Naive thymus-derived CD4-positive, alpha-beta T cell (primary cell): ENCODE measurements at regions not wholly inside any gene's neighbourhood (a gene's known extent, or its start where the extent isn't known, plus 50 kb on each side); places are given as distances from the start of the nearest gene placed in this dataset.

Experiments used
- ATAC-seq: fragments of 150-1000 bp; cut with Tn5 transposase; 2 replicates; pipeline ENCODE4 v1.10.0; 2021; ENCODE audit warnings: mild to moderate bottlenecking, moderate library complexity
- CTCF ChIA-PET: fragments of 350-600 bp; sonication (Branson Sonifier 250); formaldehyde crosslinking; loops from one replicate; lab custom pipeline; 2021; ENCODE audit warnings: antibody characterized with exemption; lab: Charles Lee
- POLR2A ChIA-PET: fragments of 350-600 bp; sonication (Branson Sonifier 250); formaldehyde crosslinking; loops from one replicate; lab custom pipeline; 2021; ENCODE audit warnings: antibody characterized with exemption, inconsistent platforms; lab: Charles Lee
- DNase-seq, 9 donors: peaks; one replicate each; pipeline versions ENCODE4 v3.0.0 to v3.0.0-alpha.2; 2020 to 2022; ENCODE audit warnings: mixed read lengths in 1 of 9
- H3K27ac ChIP-seq: one replicate; pipeline ENCODE4 v1.7.0; 2013; ENCODE audit warnings: mild to moderate bottlenecking, low read depth, low read length, moderate library complexity
- H3K27me3 ChIP-seq, 2 donors: one replicate each; pipeline ENCODE4 v1.7.0; 2013; ENCODE audit warnings: low read length in 2 of 2, mild to moderate bottlenecking in 2 of 2, moderate library complexity in 2 of 2; ENCODE audit not compliant: control insufficient read depth in 2 of 2, insufficient read depth in 2 of 2
- H3K36me3 ChIP-seq, 3 experiments: 1 replicate in 2 of 3; 2 replicates in 1 of 3; pipeline ENCODE4 v1.7.0; 2013; ENCODE audit warnings: low read length in 3 of 3, mild to moderate bottlenecking in 3 of 3, moderate library complexity in 1 of 3; ENCODE audit not compliant: insufficient read depth in 3 of 3, control insufficient read depth in 2 of 3
- H3K4me1 ChIP-seq, 2 donors: one replicate each; pipeline ENCODE4 v1.7.0; 2013; ENCODE audit warnings: low read length in 2 of 2, mild to moderate bottlenecking in 2 of 2, moderate library complexity in 1 of 2; ENCODE audit not compliant: control insufficient read depth in 2 of 2, insufficient read depth in 2 of 2
- H3K4me3 ChIP-seq: 2 replicates; pipeline ENCODE4 v1.7.0; 2013; ENCODE audit warnings: mild to moderate bottlenecking, low read length
- H3K9me3 ChIP-seq, 3 experiments: 1 replicate in 2 of 3; 2 replicates in 1 of 3; pipeline ENCODE4 v1.7.0; 2013; ENCODE audit warnings: low read length in 3 of 3; ENCODE audit not compliant: control insufficient read depth in 2 of 3
- H3K27ac Mint-ChIP-seq, 9 donors: one replicate each; pipeline ENCODE4 v1.8.0; 2020 to 2022; ENCODE audit warnings: mixed read lengths in 9 of 9, mild to moderate bottlenecking in 8 of 9, moderate library complexity in 5 of 9, inconsistent platforms in 2 of 9
- H3K27me3 Mint-ChIP-seq, 5 donors: one replicate each; pipeline ENCODE4 v1.8.0; 2021 to 2022; ENCODE audit warnings: mixed read lengths in 5 of 5, mild to moderate bottlenecking in 1 of 5
- H3K36me3 Mint-ChIP-seq, 5 donors: one replicate each; pipeline ENCODE4 v1.8.0; 2020 to 2022; ENCODE audit warnings: mixed read lengths in 5 of 5, mild to moderate bottlenecking in 3 of 5, inconsistent platforms in 1 of 5
- H3K4me1 Mint-ChIP-seq, 7 donors: one replicate each; pipeline ENCODE4 v1.8.0; 2020 to 2022; ENCODE audit warnings: mixed read lengths in 7 of 7, mild to moderate bottlenecking in 3 of 7, inconsistent platforms in 1 of 7
- H3K4me3 Mint-ChIP-seq, 10 donors: one replicate each; pipeline ENCODE4 v1.8.0; 2020 to 2022; ENCODE audit warnings: mild to moderate bottlenecking in 10 of 10, mixed read lengths in 10 of 10, moderate library complexity in 6 of 10, inconsistent platforms in 2 of 10
- H3K9me3 Mint-ChIP-seq, 11 donors: one replicate each; pipeline ENCODE4 v1.8.0; 2020 to 2022; ENCODE audit warnings: mixed read lengths in 11 of 11, mild to moderate bottlenecking in 4 of 11, inconsistent platforms in 1 of 11, moderate library complexity in 1 of 11
- intact Hi-C, 2 donors: fragments of 100-400 bp; cut with micrococcal nuclease; formaldehyde crosslinking; loops; one replicate each; pipeline ENCODE4 v1.15.1; 2023

DNA sequence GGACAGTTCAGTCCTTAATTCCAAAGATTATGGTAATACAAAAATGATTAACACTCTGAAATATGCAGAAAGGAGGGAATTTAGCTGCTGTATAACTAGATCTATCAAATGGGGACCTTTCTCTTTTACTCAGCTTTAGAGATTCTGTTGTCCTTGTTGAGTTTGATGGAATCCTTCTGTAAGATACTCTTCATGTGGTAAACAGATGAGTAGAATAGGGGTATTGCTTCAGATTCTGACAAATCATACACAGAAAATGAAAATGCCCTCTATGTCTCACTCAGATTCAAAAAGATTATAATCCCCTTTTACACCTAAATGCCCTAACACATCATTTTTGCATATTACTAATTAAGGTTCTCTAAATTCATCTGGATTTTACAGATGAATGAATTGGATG lies 50.7 kb downstream of the ARHGAP35 start:
- H3K4me3 Mint-ChIP-seq: no peak overlapping the region
- H3K27ac ChIP-seq: no peak overlapping the region
- H3K27me3 Mint-ChIP-seq: no peaks in the 10 kb centered on the region
- no peaks in the 10 kb centered on the region for H3K9me3 Mint-ChIP-seq
- CTCF ChIA-PET: no interaction called here
- peaks cover 0 to 7% (median 0%) of the 10 kb centered on the region in 5 donors for H3K36me3 Mint-ChIP-seq
- H3K9me3 ChIP-seq: no peaks in the 10 kb centered on the region
- POLR2A ChIA-PET: no interaction called here
- H3K36me3 ChIP-seq: no peaks in the 10 kb centered on the region
- DNase-seq (no peak), ATAC-seq (no peak)
- no peak overlapping the region for H3K27ac Mint-ChIP-seq
- H3K4me1 ChIP-seq: peaks cover 0 to 16% of the 10 kb centered on the region in 2 donors
- H3K4me3 ChIP-seq: no peak overlapping the region
- H3K4me1 Mint-ChIP-seq: peaks cover 20 to 54% (median 46%) of the 10 kb centered on the region in 7 donors
- no peaks in the 10 kb centered on the region for H3K27me3 ChIP-seq
- intact Hi-C loops: no loop called here

DNA sequence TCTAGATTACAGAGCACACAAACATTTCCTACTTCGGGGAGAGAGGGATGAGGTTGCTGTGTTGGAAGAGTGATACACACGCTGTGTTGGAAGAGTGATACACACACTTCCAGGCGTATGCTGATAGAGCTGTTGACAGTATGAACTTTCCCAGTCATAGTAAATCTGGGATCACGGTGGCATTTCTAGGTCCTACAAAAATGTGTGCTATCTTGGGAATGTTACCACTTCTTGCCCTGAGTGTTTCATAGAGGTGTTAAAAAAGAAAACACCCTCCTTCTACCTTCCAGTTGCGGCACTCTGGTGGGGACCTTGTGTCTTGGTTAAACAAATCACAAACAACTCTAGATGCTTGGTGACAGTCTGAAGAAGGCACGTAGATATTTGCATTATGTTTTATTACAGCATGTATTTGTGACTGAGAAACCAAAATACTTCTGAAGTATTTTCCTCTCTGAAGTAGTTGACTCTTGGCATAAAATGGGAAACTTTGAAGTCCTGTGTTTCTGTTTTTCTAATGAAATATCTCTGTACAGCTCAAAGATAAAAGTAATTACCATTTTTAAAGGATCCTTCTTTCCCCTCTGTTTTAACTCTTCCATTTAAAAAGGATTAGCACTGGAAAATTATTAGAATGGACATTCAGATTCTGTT lies 52.5 kb downstream of the ARHGAP35 start:
- H3K4me3 ChIP-seq: no peak overlapping the region
- H3K27ac ChIP-seq: no peak overlapping the region
- peaks cover 0 to 16% of the 10 kb centered on the region in 2 donors for H3K4me1 ChIP-seq
- intact Hi-C loops: no loop called here
- ChIA-PET CTCF (no interaction called here), POLR2A (no interaction called here)
- H3K36me3 ChIP-seq: peaks cover 0 to under 1% (median 0%) of the 10 kb centered on the region in 3 experiments
- no peaks in the 10 kb centered on the region for H3K27me3 ChIP-seq
- H3K4me1 Mint-ChIP-seq: peaks cover 21 to 58% (median 52%) of the 10 kb centered on the region in 7 donors
- H3K4me3 Mint-ChIP-seq: peak overlapping the region in 4 of 10 donors; percentile 1 to 29 (median 15)
- ATAC-seq (no peak), DNase-seq (no peak)
- H3K27ac Mint-ChIP-seq: peak overlapping the region in 2 of 9 donors; percentile 5 to 19
- H3K9me3 Mint-ChIP-seq: no peaks in the 10 kb centered on the region
- peaks cover 0 to 9% (median 4%) of the 10 kb centered on the region in 5 donors for H3K36me3 Mint-ChIP-seq
- no peaks in the 10 kb centered on the region for H3K9me3 ChIP-seq
- H3K27me3 Mint-ChIP-seq: no peaks in the 10 kb centered on the region

DNA sequence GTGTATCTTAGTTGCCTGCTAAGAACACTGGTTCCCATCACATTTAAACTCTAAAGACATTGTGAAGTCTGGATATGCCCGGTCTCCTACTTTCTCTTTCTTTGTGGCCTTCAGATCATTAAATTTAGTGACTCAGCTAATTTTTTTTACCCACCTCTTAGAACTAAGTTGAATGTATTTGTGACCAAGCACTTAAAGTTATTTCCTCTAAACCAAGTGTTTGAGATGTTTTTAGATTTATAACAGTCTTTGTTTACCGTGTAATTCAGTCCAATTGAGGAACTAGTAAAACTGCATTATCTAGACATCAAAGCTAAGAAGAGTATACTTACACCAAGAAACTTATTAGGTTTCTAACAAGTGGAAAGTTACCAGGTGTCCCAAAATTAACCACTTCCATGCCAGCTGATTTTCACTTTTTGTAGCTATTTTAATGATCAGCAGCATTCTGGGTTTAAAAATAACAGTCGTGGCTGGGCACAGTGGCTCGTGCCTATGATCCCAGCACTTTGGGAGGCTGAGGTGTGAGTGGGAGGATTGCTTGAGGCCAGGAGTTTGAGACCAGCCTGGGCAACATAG lies 53.1 kb downstream of the ARHGAP35 start:
- Histone ChIP-seq H3K4me3 (no peak overlapping the region), H3K36me3 (peaks cover 3 to 6% (median 6%) of the 10 kb centered on the region in 3 experiments), H3K27ac (no peak overlapping the region), H3K4me1 (peaks cover 0 to 16% of the 10 kb centered on the region in 2 donors), H3K27me3 (no peaks in the 10 kb centered on the region), H3K9me3 (no peaks in the 10 kb centered on the region)
- no peaks in the 10 kb centered on the region for H3K27me3 Mint-ChIP-seq
- peak overlapping the region in 1 of 9 donors; percentile 16 for H3K27ac Mint-ChIP-seq
- peak; percentile 26 for ATAC-seq
- CTCF ChIA-PET: no interaction called here
- H3K4me3 Mint-ChIP-seq: peak overlapping the region in 2 of 10 donors; percentile 20 to 29
- H3K9me3 Mint-ChIP-seq: no peaks in the 10 kb centered on the region
- POLR2A ChIA-PET: no interaction called here
- DNase-seq: peak in 1 of 9 donors; percentile 3
- peaks cover 21 to 55% (median 46%) of the 10 kb centered on the region in 7 donors for H3K4me1 Mint-ChIP-seq
- intact Hi-C loops: no loop called here
- H3K36me3 Mint-ChIP-seq: peaks cover 1 to 15% (median 10%) of the 10 kb centered on the region in 5 donors

DNA sequence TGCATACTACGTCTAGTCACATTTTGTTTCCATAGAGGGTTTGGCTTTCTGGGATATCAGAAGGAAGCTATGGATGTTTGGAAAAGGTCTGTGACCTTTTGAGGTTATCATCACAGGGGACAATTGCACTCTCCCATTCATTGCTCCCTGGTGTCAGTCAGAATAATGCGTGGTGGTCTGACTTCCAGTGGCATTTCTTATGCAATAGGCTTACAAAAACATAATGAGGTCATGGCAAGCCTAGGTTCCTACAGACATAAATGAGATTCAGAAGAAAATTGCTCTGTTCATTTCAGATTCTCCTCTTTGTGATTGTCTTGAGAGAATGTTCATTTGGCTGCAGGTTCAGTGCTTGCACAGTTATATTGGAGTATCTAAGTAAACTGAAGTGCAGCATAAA lies 54.6 kb downstream of the ARHGAP35 start:
- H3K4me1 Mint-ChIP-seq: peaks cover 18 to 43% (median 36%) of the 10 kb centered on the region in 7 donors
- H3K27me3 ChIP-seq: no peaks in the 10 kb centered on the region
- no peak for DNase-seq
- no peak overlapping the region for H3K4me3 Mint-ChIP-seq
- ChIA-PET POLR2A (interaction anchor here (1.0 kb wide), 1 partner anchor 12 kb away, joined by 3 read pairs; no protein-coding TSS in a partner anchor), CTCF (no interaction called here)
- peaks cover 0 to 11% of the 10 kb centered on the region in 2 donors for H3K4me1 ChIP-seq
- H3K27me3 Mint-ChIP-seq: no peaks in the 10 kb centered on the region
- intact Hi-C loops: no loop called here
- H3K27ac Mint-ChIP-seq: no peak overlapping the region
- no peaks in the 10 kb centered on the region for H3K9me3 ChIP-seq
- no peak for ATAC-seq
- H3K36me3 Mint-ChIP-seq: peaks cover 15 to 26% (median 20%) of the 10 kb centered on the region in 5 donors
- H3K9me3 Mint-ChIP-seq: no peaks in the 10 kb centered on the region
- no peak overlapping the region for H3K27ac ChIP-seq
- peaks cover 8 to 21% (median 11%) of the 10 kb centered on the region in 3 experiments for H3K36me3 ChIP-seq
- no peak overlapping the region for H3K4me3 ChIP-seq

DNA sequence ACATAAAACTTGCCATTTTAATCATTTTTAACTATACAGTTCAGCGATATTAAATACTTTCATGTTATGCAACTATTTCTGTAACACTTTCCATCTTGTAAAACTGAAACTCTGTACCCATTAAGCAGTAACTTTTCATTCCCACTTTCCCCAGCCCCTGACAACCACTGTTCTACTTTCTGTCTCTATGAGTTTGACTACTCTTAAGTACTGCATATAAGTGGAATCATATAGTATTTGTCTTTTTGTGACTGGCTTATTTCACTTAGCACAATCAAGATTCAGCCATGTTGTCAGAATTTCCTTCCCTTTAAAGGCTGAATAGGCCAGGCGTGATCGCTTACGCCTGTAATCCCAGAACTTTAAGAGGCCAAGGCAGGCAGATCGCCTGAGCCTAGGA lies 56.2 kb downstream of the ARHGAP35 start:
- DNase-seq (no peak), ATAC-seq (no peak)
- H3K27ac Mint-ChIP-seq: peak overlapping the region in 1 of 9 donors; percentile 18
- no peak overlapping the region for H3K4me3 Mint-ChIP-seq
- POLR2A ChIA-PET: no interaction called here
- intact Hi-C loops: no loop called here
- no peaks in the 10 kb centered on the region for H3K9me3 ChIP-seq
- peaks cover 20 to 38% (median 23%) of the 10 kb centered on the region in 5 donors for H3K36me3 Mint-ChIP-seq
- H3K36me3 ChIP-seq: peaks cover 9 to 36% (median 11%) of the 10 kb centered on the region in 3 experiments
- peaks cover 19 to 35% (median 31%) of the 10 kb centered on the region in 7 donors for H3K4me1 Mint-ChIP-seq
- CTCF ChIA-PET: no interaction called here
- H3K9me3 Mint-ChIP-seq: no peaks in the 10 kb centered on the region
- no peak overlapping the region for H3K27ac ChIP-seq
- no peaks in the 10 kb centered on the region for H3K27me3 Mint-ChIP-seq
- peaks cover 0 to 11% of the 10 kb centered on the region in 2 donors for H3K4me1 ChIP-seq
- no peak overlapping the region for H3K4me3 ChIP-seq
- no peaks in the 10 kb centered on the region for H3K27me3 ChIP-seq

- Histone ChIP-seq H3K36me3 (peaks cover 9 to 44% (median 11%) of the 10 kb centered on the region in 3 experiments), H3K9me3 (no peaks in the 10 kb centered on the region), H3K27ac (no peak overlapping the region), H3K4me3 (no peak overlapping the region), H3K4me1 (peaks cover 3 to 17% of the 10 kb centered on the region in 2 donors), H3K27me3 (no peaks in the 10 kb centered on the region)
- H3K27me3 Mint-ChIP-seq: no peaks in the 10 kb centered on the region
- POLR2A ChIA-PET: interaction anchor here (0.8 kb wide), 1 partner anchor 25 kb away, joined by 3 read pairs; no protein-coding TSS in a partner anchor
- no peak for DNase-seq
- H3K9me3 Mint-ChIP-seq: no peaks in the 10 kb centered on the region
- intact Hi-C loops: no loop called here
- H3K36me3 Mint-ChIP-seq: peaks cover 22 to 48% (median 31%) of the 10 kb centered on the region in 5 donors
- H3K4me3 Mint-ChIP-seq: no peak overlapping the region
- no peak overlapping the region for H3K27ac Mint-ChIP-seq
- CTCF ChIA-PET: interaction anchor here (1.3 kb wide), 2 partner anchors 53 to 94 kb away, joined by 4 to 5 read pairs; no protein-coding TSS in a partner anchor
- peaks cover 11 to 32% (median 24%) of the 10 kb centered on the region in 7 donors for H3K4me1 Mint-ChIP-seq
- ATAC-seq: no peak
Observed at GRCh38 chr19:46919324-46919723, 58.5 kb downstream of the ARHGAP35 start.
